DMS 273 treated with DMSO at 0.1 percent for 48 hours (cell line): ENCODE measurements at regions not wholly inside any gene's neighbourhood (a gene's known extent, or its start where the extent isn't known, plus 50 kb on each side); places are given as distances from the start of the nearest gene placed in this dataset.
"Not testable (repeated sequence)": the region's sequence is repeated elsewhere in the genome, so short reads cannot be mapped to it uniquely, and the experiment has no call there.

Source experiments
- DNase-seq: peaks from one replicate; lab custom pipeline; 2025; lab: John Stamatoyannopoulos, UW

GRCh38 chr15:87533637-87534036 lies 722.9 kb downstream of the NTRK3 start:
- DNase-seq: not testable (repeated sequence)

- DNase-seq: no peak
Observed at GRCh38 chr15:87528873-87529272, 727.7 kb downstream of the NTRK3 start.

- no peak for DNase-seq
Observed at GRCh38 chr15:87527875-87528274, 728.7 kb downstream of the NTRK3 start.

- DNase-seq: no peak
Observed at GRCh38 chr15:87527416-87527815, 729.1 kb downstream of the NTRK3 start.

- no peak for DNase-seq
Observed at GRCh38 chr15:87523516-87523915, 733.0 kb downstream of the NTRK3 start.

- no peak for DNase-seq
Observed at GRCh38 chr15:87522997-87523396, 733.5 kb downstream of the NTRK3 start.

- DNase-seq: no peak
Observed at GRCh38 chr15:87518957-87519356, 737.6 kb downstream of the NTRK3 start.

GRCh38 chr15:87508086-87508485 lies 748.5 kb downstream of the NTRK3 start:
- DNase-seq: no peak

GRCh38 chr15:87502173-87502572 lies 754.4 kb downstream of the NTRK3 start:
- no peak for DNase-seq

- no peak for DNase-seq
Observed at GRCh38 chr15:87500240-87500639, 756.3 kb downstream of the NTRK3 start.

- no peak for DNase-seq
Observed at GRCh38 chr15:87498560-87498959, 758.0 kb downstream of the NTRK3 start.

- no peak for DNase-seq
Observed at GRCh38 chr15:87496795-87497194, 759.7 kb downstream of the NTRK3 start.

- no peak for DNase-seq
Observed at GRCh38 chr15:87496109-87496508, 760.4 kb downstream of the NTRK3 start.

GRCh38 chr15:87493803-87494202 lies 762.7 kb downstream of the NTRK3 start:
- no peak for DNase-seq

GRCh38 chr15:87492321-87492720 lies 764.2 kb downstream of the NTRK3 start:
- no peak for DNase-seq

GRCh38 chr15:87490666-87491065 lies 765.9 kb downstream of the NTRK3 start:
- DNase-seq: no peak

GRCh38 chr15:87489902-87490665 lies 766.5 kb downstream of the NTRK3 start:
- no peak for DNase-seq

GRCh38 chr15:87489456-87489855 lies 767.1 kb downstream of the NTRK3 start:
- no peak for DNase-seq

GRCh38 chr15:87487484-87487883 lies 769.1 kb downstream of the NTRK3 start:
- DNase-seq: no peak

- DNase-seq: no peak
Observed at GRCh38 chr15:87483468-87483867, 773.1 kb downstream of the NTRK3 start.

GRCh38 chr15:87481126-87481525 lies 775.4 kb downstream of the NTRK3 start:
- no peak for DNase-seq

- DNase-seq: no peak
Observed at GRCh38 chr15:87478687-87479072, 777.9 kb downstream of the NTRK3 start.

GRCh38 chr15:87477737-87478686 lies 778.5 kb downstream of the NTRK3 start:
- peak; percentile 60 for DNase-seq
